PC-3 (cell line): ENCODE measurements at regions not wholly inside any gene's neighbourhood (a gene's known extent, or its start where the extent isn't known, plus 50 kb on each side); places are given as distances from the start of the nearest gene placed in this dataset.

Experiments used
- EZH2 ChIP-seq: fragments of 300-600 bp; sonication (generic); IDR thresholded peaks from one replicate; pipeline ENCODE4 v1.6.1; 2017; ENCODE audit warnings: antibody characterized with exemption, mild to moderate bottlenecking, low read length; ENCODE audit not compliant: unreplicated experiment
- EZH2phosphoT487 ChIP-seq: fragments of 300-600 bp; sonication (generic); IDR thresholded peaks from 2 replicates; pipeline ENCODE4 v1.6.1; 2018; ENCODE audit warnings: mild to moderate bottlenecking, antibody characterized with exemption, low read length, borderline replicate concordance
- TF ChIP-seq, protein P1 (sequence below): fragments of 300-600 bp; sonication (generic); conservative IDR thresholded peaks from 2 replicates; pipeline ENCODE4 v1.5.1; 2017; ENCODE audit warnings: antibody characterized with exemption, low read depth, mild to moderate bottlenecking, low read length

DNA sequence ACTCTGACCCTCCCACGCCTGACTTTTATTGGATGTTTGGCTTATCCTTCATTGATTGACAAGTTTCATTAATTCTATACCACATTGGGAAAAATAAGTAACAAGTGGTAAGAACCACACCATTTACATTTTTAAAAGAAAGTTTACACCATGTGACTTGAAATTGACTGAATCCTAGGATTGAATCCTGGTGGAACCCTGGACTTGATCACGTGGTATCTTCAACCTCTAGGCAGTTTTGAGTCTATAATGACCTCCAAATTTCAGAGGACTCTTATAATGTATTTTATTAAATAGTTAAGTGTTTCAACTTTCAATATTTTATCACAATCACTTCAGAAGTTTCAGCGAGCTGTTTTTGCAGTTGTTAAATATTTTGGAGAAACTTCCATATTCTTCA is 172.0 kb downstream of the SLC6A15 start:
- TF ChIP-seq, protein P1, sequence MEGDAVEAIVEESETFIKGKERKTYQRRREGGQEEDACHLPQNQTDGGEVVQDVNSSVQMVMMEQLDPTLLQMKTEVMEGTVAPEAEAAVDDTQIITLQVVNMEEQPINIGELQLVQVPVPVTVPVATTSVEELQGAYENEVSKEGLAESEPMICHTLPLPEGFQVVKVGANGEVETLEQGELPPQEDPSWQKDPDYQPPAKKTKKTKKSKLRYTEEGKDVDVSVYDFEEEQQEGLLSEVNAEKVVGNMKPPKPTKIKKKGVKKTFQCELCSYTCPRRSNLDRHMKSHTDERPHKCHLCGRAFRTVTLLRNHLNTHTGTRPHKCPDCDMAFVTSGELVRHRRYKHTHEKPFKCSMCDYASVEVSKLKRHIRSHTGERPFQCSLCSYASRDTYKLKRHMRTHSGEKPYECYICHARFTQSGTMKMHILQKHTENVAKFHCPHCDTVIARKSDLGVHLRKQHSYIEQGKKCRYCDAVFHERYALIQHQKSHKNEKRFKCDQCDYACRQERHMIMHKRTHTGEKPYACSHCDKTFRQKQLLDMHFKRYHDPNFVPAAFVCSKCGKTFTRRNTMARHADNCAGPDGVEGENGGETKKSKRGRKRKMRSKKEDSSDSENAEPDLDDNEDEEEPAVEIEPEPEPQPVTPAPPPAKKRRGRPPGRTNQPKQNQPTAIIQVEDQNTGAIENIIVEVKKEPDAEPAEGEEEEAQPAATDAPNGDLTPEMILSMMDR, result no peak
- no peak for TF ChIP-seq EZH2
- no peak for TF ChIP-seq EZH2phosphoT487
